ENCODE measurements at regions not wholly inside any gene's neighbourhood (a gene's known extent, or its start where the extent isn't known, plus 50 kb on each side); places are given as distances from the start of the nearest gene placed in this dataset.

- no peak for TF ChIP-seq POLR2A (IDR thresholded peaks at IDR 0.05; ENCODE audit: extremely low read depth, insufficient read length)
- TF ChIP-seq, protein P1, sequence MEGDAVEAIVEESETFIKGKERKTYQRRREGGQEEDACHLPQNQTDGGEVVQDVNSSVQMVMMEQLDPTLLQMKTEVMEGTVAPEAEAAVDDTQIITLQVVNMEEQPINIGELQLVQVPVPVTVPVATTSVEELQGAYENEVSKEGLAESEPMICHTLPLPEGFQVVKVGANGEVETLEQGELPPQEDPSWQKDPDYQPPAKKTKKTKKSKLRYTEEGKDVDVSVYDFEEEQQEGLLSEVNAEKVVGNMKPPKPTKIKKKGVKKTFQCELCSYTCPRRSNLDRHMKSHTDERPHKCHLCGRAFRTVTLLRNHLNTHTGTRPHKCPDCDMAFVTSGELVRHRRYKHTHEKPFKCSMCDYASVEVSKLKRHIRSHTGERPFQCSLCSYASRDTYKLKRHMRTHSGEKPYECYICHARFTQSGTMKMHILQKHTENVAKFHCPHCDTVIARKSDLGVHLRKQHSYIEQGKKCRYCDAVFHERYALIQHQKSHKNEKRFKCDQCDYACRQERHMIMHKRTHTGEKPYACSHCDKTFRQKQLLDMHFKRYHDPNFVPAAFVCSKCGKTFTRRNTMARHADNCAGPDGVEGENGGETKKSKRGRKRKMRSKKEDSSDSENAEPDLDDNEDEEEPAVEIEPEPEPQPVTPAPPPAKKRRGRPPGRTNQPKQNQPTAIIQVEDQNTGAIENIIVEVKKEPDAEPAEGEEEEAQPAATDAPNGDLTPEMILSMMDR (IDR thresholded peaks at IDR 0.05; ENCODE audit: low read depth, low read length) = no peak
Measured at GRCh38 chr10:30789806-30790205, 160.3 kb upstream of the LYZL2 start.
